Muscle layer of duodenum (tissue), 2 donors: ENCODE measurements at regions not wholly inside any gene's neighbourhood (a gene's known extent, or its start where the extent isn't known, plus 50 kb on each side); places are given as distances from the start of the nearest gene placed in this dataset.
"Not testable (repeated sequence)": the region's sequence is repeated elsewhere in the genome, so short reads cannot be mapped to it uniquely, and the experiment has no call there.

Experiments
- H3K27ac ChIP-seq: one replicate; pipeline ENCODE4 v1.7.0; 2013; ENCODE audit warnings: mild to moderate bottlenecking, low read length
- H3K27me3 ChIP-seq: one replicate; pipeline ENCODE4 v1.7.0; 2013; ENCODE audit warnings: low read depth, mild to moderate bottlenecking, control low read depth, low read length
- H3K36me3 ChIP-seq, 2 donors: one replicate each; pipeline ENCODE4 v1.7.0; 2013; ENCODE audit warnings: low read length in 2 of 2, control low read depth in 1 of 2, mild to moderate bottlenecking in 1 of 2; ENCODE audit not compliant: insufficient read depth in 2 of 2, control insufficient read depth in 1 of 2
- H3K4me1 ChIP-seq, 2 donors: one replicate each; pipeline ENCODE4 v1.7.0; 2013; ENCODE audit warnings: low read length in 2 of 2, mild to moderate bottlenecking in 2 of 2, control low read depth in 1 of 2, moderate library complexity in 1 of 2; ENCODE audit not compliant: insufficient read depth in 2 of 2, control insufficient read depth in 1 of 2
- H3K4me3 ChIP-seq, 2 donors: one replicate each; pipeline ENCODE4 v1.7.0; 2013; ENCODE audit warnings: low read length in 2 of 2, low read depth in 1 of 2, mild to moderate bottlenecking in 1 of 2
- H3K9me3 ChIP-seq, 2 donors: one replicate each; pipeline ENCODE4 v1.7.0; 2013; ENCODE audit warnings: low read length in 2 of 2, control low read depth in 1 of 2, mild to moderate bottlenecking in 1 of 2; ENCODE audit not compliant: control insufficient read depth in 1 of 2
- donor health status: healthy.

- no peaks in the 10 kb centered on the region for H3K36me3 ChIP-seq
- H3K4me1 ChIP-seq = peaks cover 0 to 13% of the 10 kb centered on the region in 2 donors
- H3K27ac ChIP-seq = no peak overlapping the region
- H3K4me3 ChIP-seq = no peak overlapping the region
- no peaks in the 10 kb centered on the region for H3K27me3 ChIP-seq
- H3K9me3 ChIP-seq = no peaks in the 10 kb centered on the region
Observed at GRCh38 chr12:131628766-131629448, 82.0 kb upstream of the SFSWAP start.

GRCh38 chr12:131631230-131631629, 79.7 kb upstream of the SFSWAP start:
- no peaks in the 10 kb centered on the region for H3K36me3 ChIP-seq
- H3K9me3 ChIP-seq = no peaks in the 10 kb centered on the region
- H3K4me3 ChIP-seq = no peak overlapping the region
- H3K27me3 ChIP-seq = no peaks in the 10 kb centered on the region
- H3K27ac ChIP-seq = no peak overlapping the region
- H3K4me1 ChIP-seq = no peaks in the 10 kb centered on the region

GRCh38 chr12:131631889-131632651, 78.8 kb upstream of the SFSWAP start:
- H3K36me3 ChIP-seq, H3K27me3 ChIP-seq, H3K27ac ChIP-seq, H3K4me1 ChIP-seq, H3K4me3 ChIP-seq, H3K9me3 ChIP-seq: not testable (repeated sequence)

- H3K27me3 ChIP-seq, H3K4me1 ChIP-seq, H3K9me3 ChIP-seq, H3K36me3 ChIP-seq, H3K4me3 ChIP-seq, H3K27ac ChIP-seq: not testable (repeated sequence)
Observed at GRCh38 chr12:131632652-131633023, 78.3 kb upstream of the SFSWAP start.

GRCh38 chr12:131633610-131634009, 77.3 kb upstream of the SFSWAP start:
- not testable (repeated sequence) for H3K36me3 ChIP-seq, H3K27me3 ChIP-seq, H3K4me3 ChIP-seq, H3K4me1 ChIP-seq, H3K27ac ChIP-seq, H3K9me3 ChIP-seq

- H3K4me1 ChIP-seq = no peaks in the 10 kb centered on the region
- no peak overlapping the region for H3K4me3 ChIP-seq
- no peaks in the 10 kb centered on the region for H3K27me3 ChIP-seq
- no peak overlapping the region for H3K27ac ChIP-seq
- H3K9me3 ChIP-seq = no peaks in the 10 kb centered on the region
- no peaks in the 10 kb centered on the region for H3K36me3 ChIP-seq
Observed at GRCh38 chr12:131634037-131634436, 76.9 kb upstream of the SFSWAP start.

GRCh38 chr12:131635012-131635411, 75.9 kb upstream of the SFSWAP start:
- H3K36me3 ChIP-seq, H3K9me3 ChIP-seq, H3K4me1 ChIP-seq, H3K27ac ChIP-seq, H3K4me3 ChIP-seq, H3K27me3 ChIP-seq: not testable (repeated sequence)

- H3K4me3 ChIP-seq = no peak overlapping the region
- H3K27me3 ChIP-seq = no peaks in the 10 kb centered on the region
- H3K9me3 ChIP-seq = no peaks in the 10 kb centered on the region
- H3K36me3 ChIP-seq = no peaks in the 10 kb centered on the region
- no peak overlapping the region for H3K27ac ChIP-seq
- no peaks in the 10 kb centered on the region for H3K4me1 ChIP-seq
Observed at GRCh38 chr12:131635491-131636122, 75.3 kb upstream of the SFSWAP start.

GRCh38 chr12:131636266-131636665, 74.6 kb upstream of the SFSWAP start:
- Histone ChIP-seq H3K27me3 (no peaks in the 10 kb centered on the region), H3K4me1 (no peaks in the 10 kb centered on the region), H3K9me3 (no peaks in the 10 kb centered on the region), H3K4me3 (no peak overlapping the region), H3K27ac (no peak overlapping the region), H3K36me3 (no peaks in the 10 kb centered on the region)

- Histone ChIP-seq H3K27me3 (no peaks in the 10 kb centered on the region), H3K36me3 (no peaks in the 10 kb centered on the region), H3K9me3 (no peaks in the 10 kb centered on the region), H3K27ac (no peak overlapping the region), H3K4me3 (no peak overlapping the region), H3K4me1 (no peaks in the 10 kb centered on the region)
Observed at GRCh38 chr12:131636940-131637750, 73.7 kb upstream of the SFSWAP start.

- Histone ChIP-seq H3K4me3 (no peak overlapping the region), H3K4me1 (no peaks in the 10 kb centered on the region), H3K27ac (no peak overlapping the region), H3K36me3 (no peaks in the 10 kb centered on the region), H3K27me3 (peaks cover under 1% of the 10 kb centered on the region), H3K9me3 (no peaks in the 10 kb centered on the region)
Observed at GRCh38 chr12:131637986-131638385, 72.9 kb upstream of the SFSWAP start.
